WTC11 (cell line): ENCODE measurements at regions not wholly inside any gene's neighbourhood (a gene's known extent, or its start where the extent isn't known, plus 50 kb on each side); places are given as distances from the start of the nearest gene placed in this dataset.

Experiments
- ATF2 ChIP-seq: sonication (generic); formaldehyde crosslinking; IDR thresholded peaks from 2 replicates; pipeline ENCODE4 v1.8.1; 2022; ENCODE audit warnings: low read depth, missing genetic modification reagents, borderline replicate concordance
- NR2C2 ChIP-seq: sonication (generic); formaldehyde crosslinking; IDR thresholded peaks from 2 replicates; pipeline ENCODE4 v1.8.0; 2022; ENCODE audit warnings: mild to moderate bottlenecking, missing genetic modification reagents
- TEAD1 ChIP-seq: sonication (generic); formaldehyde crosslinking; IDR thresholded peaks from 2 replicates; pipeline ENCODE4 v1.8.0; 2022; ENCODE audit warnings: mild to moderate bottlenecking, missing genetic modification reagents
- TF ChIP-seq, protein P1 (sequence below): fragments of 200-600 bp; IDR thresholded peaks from 2 replicates; pipeline ENCODE4 v1.8.0; 2022; ENCODE audit warnings: antibody characterized with exemption

GRCh38 chr2:43029186-43029585 is 197.2 kb downstream of the ZFP36L2 start:
- TF ChIP-seq, protein P1, sequence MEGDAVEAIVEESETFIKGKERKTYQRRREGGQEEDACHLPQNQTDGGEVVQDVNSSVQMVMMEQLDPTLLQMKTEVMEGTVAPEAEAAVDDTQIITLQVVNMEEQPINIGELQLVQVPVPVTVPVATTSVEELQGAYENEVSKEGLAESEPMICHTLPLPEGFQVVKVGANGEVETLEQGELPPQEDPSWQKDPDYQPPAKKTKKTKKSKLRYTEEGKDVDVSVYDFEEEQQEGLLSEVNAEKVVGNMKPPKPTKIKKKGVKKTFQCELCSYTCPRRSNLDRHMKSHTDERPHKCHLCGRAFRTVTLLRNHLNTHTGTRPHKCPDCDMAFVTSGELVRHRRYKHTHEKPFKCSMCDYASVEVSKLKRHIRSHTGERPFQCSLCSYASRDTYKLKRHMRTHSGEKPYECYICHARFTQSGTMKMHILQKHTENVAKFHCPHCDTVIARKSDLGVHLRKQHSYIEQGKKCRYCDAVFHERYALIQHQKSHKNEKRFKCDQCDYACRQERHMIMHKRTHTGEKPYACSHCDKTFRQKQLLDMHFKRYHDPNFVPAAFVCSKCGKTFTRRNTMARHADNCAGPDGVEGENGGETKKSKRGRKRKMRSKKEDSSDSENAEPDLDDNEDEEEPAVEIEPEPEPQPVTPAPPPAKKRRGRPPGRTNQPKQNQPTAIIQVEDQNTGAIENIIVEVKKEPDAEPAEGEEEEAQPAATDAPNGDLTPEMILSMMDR, result no peak
- TF ChIP-seq ATF2 (CRISPR knock-in tag), result no peak
- TF ChIP-seq NR2C2 (CRISPR knock-in tag), result no peak
- TF ChIP-seq TEAD1 (CRISPR knock-in tag), result no peak
